ENCODE measurements at regions not wholly inside any gene's neighbourhood (a gene's known extent, or its start where the extent isn't known, plus 50 kb on each side); places are given as distances from the start of the nearest gene placed in this dataset.

DNA sequence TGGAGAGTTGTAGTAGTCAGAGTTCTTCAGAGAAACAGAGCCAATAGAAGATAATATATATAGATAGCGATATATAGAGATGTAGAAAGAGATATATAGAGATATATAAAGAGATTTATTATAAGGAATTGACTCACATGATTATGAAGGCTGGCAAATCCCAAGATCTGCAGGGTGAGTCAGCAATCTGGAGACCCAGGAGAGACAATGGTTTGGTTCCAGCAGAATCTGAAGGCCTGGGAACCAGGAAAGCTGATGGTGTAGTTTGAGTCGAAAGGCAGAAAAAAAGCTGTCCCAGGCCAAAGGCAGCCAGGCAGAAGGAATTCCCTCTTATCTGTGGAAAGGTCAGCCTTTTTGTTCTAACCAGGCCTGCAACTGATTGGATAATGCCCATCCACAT lies 194.1 kb downstream of the NUFIP1 start:
- TF ChIP-seq POLR2A (IDR thresholded peaks at IDR 0.05), result no peak
- TF ChIP-seq, protein P1, sequence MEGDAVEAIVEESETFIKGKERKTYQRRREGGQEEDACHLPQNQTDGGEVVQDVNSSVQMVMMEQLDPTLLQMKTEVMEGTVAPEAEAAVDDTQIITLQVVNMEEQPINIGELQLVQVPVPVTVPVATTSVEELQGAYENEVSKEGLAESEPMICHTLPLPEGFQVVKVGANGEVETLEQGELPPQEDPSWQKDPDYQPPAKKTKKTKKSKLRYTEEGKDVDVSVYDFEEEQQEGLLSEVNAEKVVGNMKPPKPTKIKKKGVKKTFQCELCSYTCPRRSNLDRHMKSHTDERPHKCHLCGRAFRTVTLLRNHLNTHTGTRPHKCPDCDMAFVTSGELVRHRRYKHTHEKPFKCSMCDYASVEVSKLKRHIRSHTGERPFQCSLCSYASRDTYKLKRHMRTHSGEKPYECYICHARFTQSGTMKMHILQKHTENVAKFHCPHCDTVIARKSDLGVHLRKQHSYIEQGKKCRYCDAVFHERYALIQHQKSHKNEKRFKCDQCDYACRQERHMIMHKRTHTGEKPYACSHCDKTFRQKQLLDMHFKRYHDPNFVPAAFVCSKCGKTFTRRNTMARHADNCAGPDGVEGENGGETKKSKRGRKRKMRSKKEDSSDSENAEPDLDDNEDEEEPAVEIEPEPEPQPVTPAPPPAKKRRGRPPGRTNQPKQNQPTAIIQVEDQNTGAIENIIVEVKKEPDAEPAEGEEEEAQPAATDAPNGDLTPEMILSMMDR (IDR thresholded peaks at IDR 0.05), result no peak

All from thyroid gland (tissue), 4 donors.